ENCODE measurements at regions not wholly inside any gene's neighbourhood (a gene's known extent, or its start where the extent isn't known, plus 50 kb on each side); places are given as distances from the start of the nearest gene placed in this dataset.

DNA sequence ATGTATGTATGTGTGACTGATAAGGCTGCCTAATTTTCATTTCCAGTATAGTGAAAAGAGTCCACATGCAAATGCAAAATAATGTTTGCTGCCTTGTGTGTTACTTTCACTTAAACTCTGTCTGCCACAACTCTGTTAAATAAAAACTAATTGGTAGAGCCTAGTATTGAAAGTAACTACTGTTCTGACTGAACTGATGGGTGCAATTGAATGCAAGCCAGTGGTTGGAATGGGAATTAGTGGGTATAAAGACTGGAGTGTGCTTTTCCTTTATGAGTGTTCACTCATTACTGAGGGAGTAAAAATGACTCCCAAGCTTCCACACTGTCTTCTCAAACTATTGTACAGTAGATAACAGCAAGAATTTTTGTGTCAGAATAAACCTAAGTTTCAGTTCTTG lies 571.0 kb downstream of the TMTC2 start:
- no peak for DNase-seq
- no peak overlapping the region for H3K4me3 Mint-ChIP-seq
- H3K4me2 ChIP-seq (replicated peaks; ENCODE audit: low read depth, low read length, poor library complexity, severe bottlenecking): no peak overlapping the region
- H3K9me3 ChIP-seq (ENCODE audit: control extremely low read depth in 1 of 3, control insufficient read depth in 2 of 3, insufficient read depth in 1 of 3, low read length in 2 of 3): no peaks in the 10 kb centered on the region
- H3K27me3 Mint-ChIP-seq: no peaks in the 10 kb centered on the region
- H3K27me3 ChIP-seq (replicated peaks in 1 of 4; ENCODE audit: control extremely low read depth in 1 of 4, control insufficient read depth in 3 of 4, insufficient read depth in 4 of 4, low read length in 3 of 4): no peaks in the 10 kb centered on the region
- ATAC-seq (ENCODE audit: low read depth): no peak
- no peaks in the 10 kb centered on the region for H3K4me1 Mint-ChIP-seq
- H3K79me2 ChIP-seq (ENCODE audit: control insufficient read depth, insufficient read depth, low read length): no peaks in the 10 kb centered on the region
- no peak overlapping the region for H3K9ac ChIP-seq (ENCODE audit: low read length)
- no peak overlapping the region for H3K27ac ChIP-seq (ENCODE audit: low read length in 2 of 2)
- H3K36me3 ChIP-seq (replicated peaks in 1 of 2; ENCODE audit: control extremely low read depth in 1 of 2, control insufficient read depth in 1 of 2, extremely low read depth in 1 of 2, insufficient read depth in 2 of 2, low read length in 1 of 2): no peaks in the 10 kb centered on the region
- intact Hi-C loops (cut with micrococcal nuclease): no loop called here
- no peak overlapping the region for H2AFZ ChIP-seq (ENCODE audit: insufficient read depth, low read depth, low read length, poor library complexity, severe bottlenecking)
- no peak overlapping the region for H3K27ac Mint-ChIP-seq
- CTCF ChIA-PET: no interaction called here
- no peaks in the 10 kb centered on the region for H4K20me1 ChIP-seq (ENCODE audit: control insufficient read depth, insufficient read depth, low read length, poor library complexity, severe bottlenecking)
- no peaks in the 10 kb centered on the region for H3K4me1 ChIP-seq (ENCODE audit: control insufficient read depth in 2 of 2, insufficient read depth in 2 of 2, low read length in 2 of 2)
- H3K9me3 Mint-ChIP-seq (ENCODE audit: insufficient read depth): peaks cover 5% of the 10 kb centered on the region
- TF ChIP-seq EZH2 (IDR thresholded peaks at IDR 0.05; ENCODE audit: borderline replicate concordance, insufficient read depth, low read depth, low read length, poor library complexity, severe bottlenecking): no peak
- TF ChIP-seq, protein P1, sequence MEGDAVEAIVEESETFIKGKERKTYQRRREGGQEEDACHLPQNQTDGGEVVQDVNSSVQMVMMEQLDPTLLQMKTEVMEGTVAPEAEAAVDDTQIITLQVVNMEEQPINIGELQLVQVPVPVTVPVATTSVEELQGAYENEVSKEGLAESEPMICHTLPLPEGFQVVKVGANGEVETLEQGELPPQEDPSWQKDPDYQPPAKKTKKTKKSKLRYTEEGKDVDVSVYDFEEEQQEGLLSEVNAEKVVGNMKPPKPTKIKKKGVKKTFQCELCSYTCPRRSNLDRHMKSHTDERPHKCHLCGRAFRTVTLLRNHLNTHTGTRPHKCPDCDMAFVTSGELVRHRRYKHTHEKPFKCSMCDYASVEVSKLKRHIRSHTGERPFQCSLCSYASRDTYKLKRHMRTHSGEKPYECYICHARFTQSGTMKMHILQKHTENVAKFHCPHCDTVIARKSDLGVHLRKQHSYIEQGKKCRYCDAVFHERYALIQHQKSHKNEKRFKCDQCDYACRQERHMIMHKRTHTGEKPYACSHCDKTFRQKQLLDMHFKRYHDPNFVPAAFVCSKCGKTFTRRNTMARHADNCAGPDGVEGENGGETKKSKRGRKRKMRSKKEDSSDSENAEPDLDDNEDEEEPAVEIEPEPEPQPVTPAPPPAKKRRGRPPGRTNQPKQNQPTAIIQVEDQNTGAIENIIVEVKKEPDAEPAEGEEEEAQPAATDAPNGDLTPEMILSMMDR (IDR thresholded peaks at IDR 0.05): no peak
- no peak overlapping the region for H3K4me3 ChIP-seq (ENCODE audit: control extremely low read depth in 1 of 5, extremely low read depth in 1 of 5, insufficient read depth in 1 of 5, low read depth in 2 of 5, low read length in 4 of 5)
- POLR2A ChIA-PET: no interaction called here

DNA sequence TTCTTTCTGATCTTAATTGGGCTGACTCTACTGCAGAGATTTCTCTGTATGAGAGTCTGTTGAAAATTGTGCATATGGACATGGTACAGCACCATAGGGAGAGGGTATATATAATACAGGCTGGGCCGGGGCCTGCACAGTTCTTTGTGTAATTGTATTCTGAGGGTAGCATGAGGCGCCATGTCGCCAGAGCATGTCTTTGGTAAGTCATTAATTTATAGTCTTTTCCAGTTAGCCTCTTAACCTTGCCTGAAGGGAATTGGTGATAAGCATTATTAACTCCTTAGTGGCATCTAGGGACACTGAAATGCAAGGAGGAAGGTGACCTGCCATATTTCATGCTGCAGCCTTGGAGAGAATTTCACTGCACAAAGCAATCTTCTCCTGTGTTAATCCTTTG lies 569.9 kb downstream of the TMTC2 start:
- Histone ChIP-seq H3K4me1 (ENCODE audit: control insufficient read depth in 2 of 2, insufficient read depth in 2 of 2, low read length in 2 of 2) (no peaks in the 10 kb centered on the region), H3K79me2 (ENCODE audit: control insufficient read depth, insufficient read depth, low read length) (no peaks in the 10 kb centered on the region), H3K9me3 (ENCODE audit: control extremely low read depth in 1 of 3, control insufficient read depth in 2 of 3, insufficient read depth in 1 of 3, low read length in 2 of 3) (no peaks in the 10 kb centered on the region), H3K27ac (ENCODE audit: low read length in 2 of 2) (no peak overlapping the region), H2AFZ (ENCODE audit: insufficient read depth, low read depth, low read length, poor library complexity, severe bottlenecking) (no peak overlapping the region), H3K4me2 (replicated peaks; ENCODE audit: low read depth, low read length, poor library complexity, severe bottlenecking) (no peak overlapping the region), H3K9ac (ENCODE audit: low read length) (no peak overlapping the region), H4K20me1 (ENCODE audit: control insufficient read depth, insufficient read depth, low read length, poor library complexity, severe bottlenecking) (no peaks in the 10 kb centered on the region), H3K27me3 (replicated peaks in 1 of 4; ENCODE audit: control extremely low read depth in 1 of 4, control insufficient read depth in 3 of 4, insufficient read depth in 4 of 4, low read length in 3 of 4) (no peaks in the 10 kb centered on the region), H3K36me3 (replicated peaks in 1 of 2; ENCODE audit: control extremely low read depth in 1 of 2, control insufficient read depth in 1 of 2, extremely low read depth in 1 of 2, insufficient read depth in 2 of 2, low read length in 1 of 2) (no peaks in the 10 kb centered on the region), H3K4me3 (ENCODE audit: control extremely low read depth in 1 of 5, extremely low read depth in 1 of 5, insufficient read depth in 1 of 5, low read depth in 2 of 5, low read length in 4 of 5) (no peak overlapping the region)
- Mint-ChIP-seq H3K4me3 (no peak overlapping the region), H3K4me1 (no peaks in the 10 kb centered on the region), H3K27me3 (no peaks in the 10 kb centered on the region), H3K9me3 (ENCODE audit: insufficient read depth) (peaks cover 5% of the 10 kb centered on the region), H3K27ac (no peak overlapping the region)
- DNase-seq: no peak
- WGBS (ENCODE audit: insufficient coverage): no CpG with 5 or more reads among the region's 3 CpGs
- ChIA-PET POLR2A (no interaction called here), CTCF (no interaction called here)
- intact Hi-C loops (cut with micrococcal nuclease): no loop called here
- no peak for ATAC-seq (ENCODE audit: low read depth)
- TF ChIP-seq EZH2 (IDR thresholded peaks at IDR 0.05; ENCODE audit: borderline replicate concordance, insufficient read depth, low read depth, low read length, poor library complexity, severe bottlenecking): no peak
- TF ChIP-seq, protein P1 (IDR thresholded peaks at IDR 0.05): no peak

Measured in B cell (primary cell).